ENCODE measurements at regions not wholly inside any gene's neighbourhood (a gene's known extent, or its start where the extent isn't known, plus 50 kb on each side); places are given as distances from the start of the nearest gene placed in this dataset.

GRCh38 chr1:2969011-2969844, 52.0 kb upstream of the ACTRT2 start:
- no peak for DNase-seq (ENCODE audit: low read depth in 1 of 2, low spot score in 1 of 2)

GRCh38 chr1:2969845-2970291, 51.4 kb upstream of the ACTRT2 start:
- DNase-seq (ENCODE audit: low read depth in 1 of 2, low spot score in 1 of 2), result no peak

GRCh38 chr1:2970311-2971071, 50.8 kb upstream of the ACTRT2 start:
- DNase-seq (ENCODE audit: low read depth in 1 of 2, low spot score in 1 of 2), result no peak

GRCh38 chr1:2971101-2971501, 50.2 kb upstream of the ACTRT2 start:
- DNase-seq (ENCODE audit: low read depth in 1 of 2, low spot score in 1 of 2), result no peak
